ENCODE measurements at regions not wholly inside any gene's neighbourhood (a gene's known extent, or its start where the extent isn't known, plus 50 kb on each side); places are given as distances from the start of the nearest gene placed in this dataset.

DNA sequence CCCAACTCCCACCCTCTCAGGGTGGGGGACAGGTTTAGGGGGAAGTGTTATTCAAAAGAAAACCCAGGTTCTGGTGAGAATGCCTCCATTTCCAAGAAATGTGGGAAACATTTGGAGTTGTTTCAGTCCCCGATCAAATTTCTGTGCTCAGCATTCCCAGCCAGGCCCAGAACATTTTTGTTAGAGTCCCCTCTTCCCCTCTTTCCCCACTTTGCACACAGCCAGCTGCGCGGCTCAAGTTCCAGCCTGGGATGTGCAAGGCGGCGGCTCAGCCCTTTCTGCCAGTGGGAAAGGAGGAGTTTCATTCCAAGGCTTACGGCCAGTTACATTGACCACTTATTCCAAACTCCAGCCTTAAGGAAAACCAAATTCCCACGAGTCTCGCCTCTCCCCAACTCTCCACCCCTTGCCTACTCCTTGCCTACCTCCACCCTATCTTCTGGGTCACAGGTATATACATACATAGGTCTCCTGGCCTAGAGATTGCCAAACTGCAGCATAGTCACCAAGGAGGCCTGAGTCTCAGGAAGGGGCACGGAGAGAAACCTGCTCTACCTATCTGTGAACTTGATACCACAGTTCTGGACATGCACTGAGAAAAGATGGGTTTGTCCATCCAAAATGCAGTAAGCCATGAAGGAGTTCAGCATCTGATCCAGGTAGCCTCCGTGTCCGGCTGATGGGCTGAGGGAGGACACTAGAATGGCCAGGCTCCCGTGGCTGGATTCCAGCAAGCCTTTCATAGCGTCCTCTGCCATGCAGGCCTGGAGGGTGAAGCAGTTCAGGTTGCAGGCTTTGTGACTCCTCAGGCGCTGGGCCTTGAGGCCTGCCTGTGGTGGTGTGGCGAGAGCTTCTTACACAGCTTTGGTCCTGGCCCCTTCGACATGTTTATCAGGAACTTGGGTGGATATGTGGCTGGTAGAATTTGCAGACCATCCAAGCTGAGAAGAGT, 154.5 kb downstream of the ZFP36L2 start:
- Histone ChIP-seq H3K4me3 (no peak overlapping the region), H3K4me1 (peaks cover 0 to 96% (median 73%) of the 10 kb centered on the region in 4 donors), H3K27me3 (no peaks in the 10 kb centered on the region), H3K27ac (peak overlapping the region; percentile 42 to 91 (median 75)), H3K9me3 (no peaks in the 10 kb centered on the region), H3K36me3 (no peaks in the 10 kb centered on the region)
- TF ChIP-seq EP300 (IDR thresholded peaks at IDR 0.05) = peak in 1 of 2 donors; percentile 9
- TF ChIP-seq, protein P1, sequence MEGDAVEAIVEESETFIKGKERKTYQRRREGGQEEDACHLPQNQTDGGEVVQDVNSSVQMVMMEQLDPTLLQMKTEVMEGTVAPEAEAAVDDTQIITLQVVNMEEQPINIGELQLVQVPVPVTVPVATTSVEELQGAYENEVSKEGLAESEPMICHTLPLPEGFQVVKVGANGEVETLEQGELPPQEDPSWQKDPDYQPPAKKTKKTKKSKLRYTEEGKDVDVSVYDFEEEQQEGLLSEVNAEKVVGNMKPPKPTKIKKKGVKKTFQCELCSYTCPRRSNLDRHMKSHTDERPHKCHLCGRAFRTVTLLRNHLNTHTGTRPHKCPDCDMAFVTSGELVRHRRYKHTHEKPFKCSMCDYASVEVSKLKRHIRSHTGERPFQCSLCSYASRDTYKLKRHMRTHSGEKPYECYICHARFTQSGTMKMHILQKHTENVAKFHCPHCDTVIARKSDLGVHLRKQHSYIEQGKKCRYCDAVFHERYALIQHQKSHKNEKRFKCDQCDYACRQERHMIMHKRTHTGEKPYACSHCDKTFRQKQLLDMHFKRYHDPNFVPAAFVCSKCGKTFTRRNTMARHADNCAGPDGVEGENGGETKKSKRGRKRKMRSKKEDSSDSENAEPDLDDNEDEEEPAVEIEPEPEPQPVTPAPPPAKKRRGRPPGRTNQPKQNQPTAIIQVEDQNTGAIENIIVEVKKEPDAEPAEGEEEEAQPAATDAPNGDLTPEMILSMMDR (IDR thresholded peaks at IDR 0.05) = no peak
- TF ChIP-seq POLR2A (IDR thresholded peaks at IDR 0.05) = no peak
- WGBS, 2 donors = 51 to 61% methylated on average over 14 to 16 of the region's 16 CpGs
- DNase-seq (ENCODE audit: low spot score in 2 of 2) = no peak

DNA sequence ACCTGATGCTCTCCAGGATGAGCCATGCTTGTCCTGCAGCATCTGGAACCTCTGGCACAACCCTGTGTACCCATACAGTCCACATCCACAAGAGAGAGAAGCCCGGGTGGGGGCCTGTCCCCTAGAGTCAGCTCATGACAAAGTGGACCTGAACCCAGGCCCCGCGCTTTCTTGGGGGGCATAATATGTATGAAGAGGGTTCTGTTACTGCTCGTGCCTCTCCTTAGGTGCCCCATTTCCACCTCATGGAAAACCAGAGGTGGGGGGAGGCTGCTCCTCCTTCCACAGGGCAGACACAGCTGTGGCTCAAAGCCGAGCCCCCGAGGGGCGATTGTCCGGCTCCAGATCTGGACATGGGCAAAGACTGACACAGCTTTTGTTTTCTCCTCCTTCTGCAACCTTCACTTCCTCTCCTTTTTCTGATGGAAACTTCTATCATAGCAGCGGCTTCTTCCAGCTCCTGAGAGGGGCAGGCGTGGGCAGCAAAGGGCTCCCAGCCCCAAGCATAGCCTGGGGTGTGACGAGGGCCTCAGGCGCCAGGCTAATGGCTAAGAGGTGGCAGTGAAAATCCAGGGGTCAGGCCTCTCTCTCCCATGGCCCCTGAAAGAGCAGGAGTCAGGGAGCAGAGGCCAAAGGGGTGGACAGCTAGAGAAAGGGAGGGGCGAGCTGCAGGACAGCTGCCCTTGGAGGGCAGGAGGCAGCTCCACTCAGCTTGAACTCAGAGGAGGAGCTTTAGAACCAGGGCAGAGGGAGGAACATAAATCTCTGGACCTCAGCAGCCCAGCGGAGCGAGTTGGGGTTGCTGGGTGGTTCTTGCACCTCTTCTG, 155.5 kb downstream of the ZFP36L2 start:
- Histone ChIP-seq H3K27me3 (no peaks in the 10 kb centered on the region), H3K4me1 (peaks cover 0 to 94% (median 65%) of the 10 kb centered on the region in 4 donors), H3K9me3 (no peaks in the 10 kb centered on the region), H3K4me3 (no peak overlapping the region), H3K27ac (peak overlapping the region; percentile 42 to 91 (median 75)), H3K36me3 (no peaks in the 10 kb centered on the region)
- no peak for DNase-seq (ENCODE audit: low spot score in 2 of 2)
- 41 to 43% methylated on average over 15 of the region's 15 CpGs for WGBS, 2 donors
- TF ChIP-seq EP300 (IDR thresholded peaks at IDR 0.05) = peak in 1 of 2 donors; percentile 10
- TF ChIP-seq, protein P1 (IDR thresholded peaks at IDR 0.05) = no peak

DNA sequence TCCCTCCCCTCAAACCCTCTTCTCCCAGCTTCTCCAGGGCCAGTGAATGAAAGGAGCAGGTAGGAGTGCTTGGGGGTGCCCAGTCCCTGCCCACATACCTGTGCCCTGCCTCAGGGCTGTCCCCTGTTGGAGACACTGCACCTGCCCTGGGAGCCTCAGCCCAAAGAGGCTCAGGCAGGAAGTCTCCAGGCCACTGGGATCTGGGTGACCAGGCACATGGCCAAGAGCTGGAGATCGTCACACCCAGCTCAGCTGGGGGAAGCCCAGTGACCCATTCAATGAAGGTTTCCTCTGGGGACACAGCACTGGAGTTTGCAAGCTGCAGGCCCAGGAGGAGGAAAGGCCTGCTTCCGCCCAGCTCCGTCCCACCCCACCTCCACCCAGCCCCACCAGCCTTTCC, 156.4 kb downstream of the ZFP36L2 start:
- 41 to 51% methylated on average over 3 of the region's 3 CpGs for WGBS, 2 donors
- Histone ChIP-seq H3K4me1 (peaks cover 0 to 85% (median 58%) of the 10 kb centered on the region in 4 donors), H3K27me3 (no peaks in the 10 kb centered on the region), H3K27ac (peak overlapping the region in 3 of 4 donors; percentile 66 to 91 (median 84)), H3K36me3 (no peaks in the 10 kb centered on the region), H3K4me3 (no peak overlapping the region), H3K9me3 (no peaks in the 10 kb centered on the region)
- TF ChIP-seq, protein P1 (IDR thresholded peaks at IDR 0.05) = no peak
- TF ChIP-seq POLR2A (IDR thresholded peaks at IDR 0.05) (no peak), EP300 (IDR thresholded peaks at IDR 0.05) (no peak)
- no peak for DNase-seq (ENCODE audit: low spot score in 2 of 2)

DNA sequence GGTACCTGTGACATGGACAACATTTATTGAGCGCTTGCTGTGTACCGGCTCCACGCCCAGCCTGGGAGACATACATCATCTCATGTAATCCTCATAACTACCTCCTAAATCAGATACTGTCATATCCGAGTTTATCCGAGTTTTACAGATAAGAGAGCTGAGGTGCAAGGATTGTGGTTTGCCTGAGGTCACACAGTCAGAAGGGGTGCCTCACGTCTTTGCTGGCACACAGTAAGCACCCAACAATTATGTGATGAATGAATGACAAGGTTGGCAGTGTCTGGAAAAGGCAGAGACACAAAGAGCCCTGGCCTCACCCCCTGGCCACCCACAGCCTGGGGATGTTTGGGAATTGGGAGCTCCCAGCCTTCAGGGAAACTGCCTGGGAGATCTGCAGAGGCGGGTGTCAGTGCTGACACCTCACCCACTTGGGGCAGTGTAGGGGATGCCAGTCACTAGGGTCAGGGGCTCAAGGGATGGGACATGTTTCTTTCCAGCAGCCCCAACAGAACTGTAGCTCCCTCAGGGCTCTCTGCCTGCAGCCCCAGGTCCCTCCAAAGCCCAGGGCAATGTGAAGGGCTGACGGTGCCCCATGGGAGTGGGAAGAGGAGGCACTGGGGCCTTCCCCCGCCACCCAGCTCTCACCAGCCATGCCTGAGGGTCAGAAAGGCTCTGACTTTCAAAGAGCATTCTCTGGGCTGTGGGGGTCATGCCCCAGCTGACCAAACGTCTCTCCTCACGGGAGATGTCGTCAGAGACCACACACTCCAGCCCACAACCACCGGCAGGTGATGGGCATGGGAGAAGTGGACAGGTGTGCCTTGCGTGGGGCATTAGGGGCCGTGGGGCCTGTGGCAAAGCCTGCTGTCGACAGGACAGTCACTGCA, 157.5 kb downstream of the ZFP36L2 start:
- no peak overlapping the region for H3K4me3 ChIP-seq
- no peak for DNase-seq (ENCODE audit: low spot score in 2 of 2)
- peaks cover 0 to 74% (median 48%) of the 10 kb centered on the region in 4 donors for H3K4me1 ChIP-seq
- no peaks in the 10 kb centered on the region for H3K36me3 ChIP-seq
- no peaks in the 10 kb centered on the region for H3K27me3 ChIP-seq
- H3K27ac ChIP-seq = peak overlapping the region; percentile 48 to 90 (median 74)
- H3K9me3 ChIP-seq = no peaks in the 10 kb centered on the region
- 49 to 72% methylated on average over 12 to 16 of the region's 16 CpGs for WGBS, 2 donors
- TF ChIP-seq, protein P1 (IDR thresholded peaks at IDR 0.05) = no peak
- TF ChIP-seq EP300 (IDR thresholded peaks at IDR 0.05) (no peak), POLR2A (IDR thresholded peaks at IDR 0.05) (no peak)

Data from tibial nerve (tissue), 4 donors.